A673 (cell line): ENCODE measurements at regions not wholly inside any gene's neighbourhood (a gene's known extent, or its start where the extent isn't known, plus 50 kb on each side); places are given as distances from the start of the nearest gene placed in this dataset.

ENCODE experiments used
- EZH2 ChIP-seq: fragments of 200-600 bp; sonication (generic); IDR thresholded peaks from 2 replicates; pipeline ENCODE4 v1.6.1; 2017; ENCODE audit warnings: borderline replicate concordance, low read depth, mild to moderate bottlenecking, mixed read lengths, antibody characterized with exemption, low read length; ENCODE audit not compliant: poor library complexity, severe bottlenecking
- TF ChIP-seq, protein P1 (sequence below): fragments of 300-800, 200-600 bp; sonication (generic); conservative IDR thresholded peaks from 2 replicates; pipeline ENCODE4 v1.5.1; 2017; ENCODE audit warnings: low read depth, mild to moderate bottlenecking, antibody characterized with exemption, low read length, moderate library complexity, mixed read lengths

DNA sequence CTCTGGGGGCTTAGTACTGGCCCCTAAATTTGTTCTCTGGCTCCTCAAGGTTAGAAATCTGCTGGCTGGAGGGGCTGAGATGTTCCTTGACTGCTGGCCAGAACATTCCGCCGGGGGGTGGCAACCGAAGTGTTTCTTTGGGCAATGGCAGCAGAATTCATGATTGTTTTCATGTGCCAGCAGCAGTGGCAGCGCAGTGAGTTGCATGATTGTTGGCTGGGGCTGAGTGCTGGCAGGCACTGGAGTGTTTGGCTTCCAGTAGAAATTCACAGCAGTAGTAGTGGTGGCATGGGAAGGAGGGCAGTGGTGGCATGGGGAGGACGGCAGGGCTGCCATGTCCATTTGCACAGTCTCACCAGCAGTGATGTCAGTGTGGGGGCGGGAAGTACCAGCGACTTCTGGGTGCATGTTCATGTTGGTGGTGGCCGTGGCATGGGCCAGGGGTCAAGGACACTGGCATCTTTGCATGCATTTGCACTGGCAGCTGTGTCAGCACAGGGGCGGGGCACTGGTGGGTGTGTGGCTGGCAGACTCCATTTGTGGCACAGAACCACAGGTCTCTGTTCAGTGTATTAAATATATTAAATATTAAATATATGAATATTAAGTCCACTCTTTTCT, 130.6 kb upstream of the CDH7 start:
- TF ChIP-seq, protein P1, sequence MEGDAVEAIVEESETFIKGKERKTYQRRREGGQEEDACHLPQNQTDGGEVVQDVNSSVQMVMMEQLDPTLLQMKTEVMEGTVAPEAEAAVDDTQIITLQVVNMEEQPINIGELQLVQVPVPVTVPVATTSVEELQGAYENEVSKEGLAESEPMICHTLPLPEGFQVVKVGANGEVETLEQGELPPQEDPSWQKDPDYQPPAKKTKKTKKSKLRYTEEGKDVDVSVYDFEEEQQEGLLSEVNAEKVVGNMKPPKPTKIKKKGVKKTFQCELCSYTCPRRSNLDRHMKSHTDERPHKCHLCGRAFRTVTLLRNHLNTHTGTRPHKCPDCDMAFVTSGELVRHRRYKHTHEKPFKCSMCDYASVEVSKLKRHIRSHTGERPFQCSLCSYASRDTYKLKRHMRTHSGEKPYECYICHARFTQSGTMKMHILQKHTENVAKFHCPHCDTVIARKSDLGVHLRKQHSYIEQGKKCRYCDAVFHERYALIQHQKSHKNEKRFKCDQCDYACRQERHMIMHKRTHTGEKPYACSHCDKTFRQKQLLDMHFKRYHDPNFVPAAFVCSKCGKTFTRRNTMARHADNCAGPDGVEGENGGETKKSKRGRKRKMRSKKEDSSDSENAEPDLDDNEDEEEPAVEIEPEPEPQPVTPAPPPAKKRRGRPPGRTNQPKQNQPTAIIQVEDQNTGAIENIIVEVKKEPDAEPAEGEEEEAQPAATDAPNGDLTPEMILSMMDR: no peak
- TF ChIP-seq EZH2: no peak
